Stimulated activated CD4-positive, alpha-beta T cell treated with anti-CD3 and anti-CD28 coated beads, TNF-alpha, amount 100 ng/mL, for 4 hours (primary cell): ENCODE measurements at regions not wholly inside any gene's neighbourhood (a gene's known extent, or its start where the extent isn't known, plus 50 kb on each side); places are given as distances from the start of the nearest gene placed in this dataset.

ENCODE experiments used
- DNase-seq, 3 experiments: peaks; one replicate each; pipeline ENCODE4 v3.0.0-alpha.2; 2020; ENCODE audit warnings: low read depth in 3 of 3

DNA sequence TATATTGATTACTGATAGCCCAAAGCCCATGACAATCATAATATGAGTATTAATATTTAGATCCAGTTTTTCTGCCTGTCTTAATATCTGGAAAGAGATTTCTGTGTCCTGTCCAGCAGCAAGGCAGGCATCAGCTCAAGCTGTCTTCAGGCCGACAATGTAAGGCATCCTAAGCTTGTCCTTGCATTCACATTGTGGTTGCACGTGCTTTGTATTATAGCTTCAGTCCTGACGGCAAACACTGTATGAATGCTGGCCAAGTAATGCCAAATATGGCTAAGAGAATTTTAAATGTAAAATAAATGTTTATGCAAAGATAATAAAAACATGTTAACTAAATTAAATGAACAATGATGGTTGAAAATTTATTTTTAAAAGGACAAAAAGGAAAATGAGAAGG lies 255.7 kb upstream of the RPS6KA3 start:
- DNase-seq, result no peak

DNA sequence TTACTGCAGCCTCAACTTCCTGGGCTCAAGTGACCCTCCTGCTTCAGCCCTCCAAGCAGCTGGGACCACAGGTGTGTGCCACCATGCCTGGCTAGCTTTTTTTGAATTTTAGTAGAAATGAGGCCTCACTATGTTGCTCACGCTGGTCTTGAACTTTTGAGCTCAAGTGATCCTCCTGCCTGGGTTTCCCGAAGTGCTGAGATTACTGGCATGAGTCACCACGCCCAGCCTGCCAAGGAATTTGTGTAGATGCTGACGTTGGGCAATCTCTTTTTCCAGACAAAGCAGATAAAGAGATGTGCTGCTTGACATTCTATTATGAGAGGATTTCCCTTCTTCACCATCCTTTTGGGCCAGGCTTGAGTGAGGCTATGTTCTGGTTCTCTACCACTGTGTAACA lies 254.5 kb upstream of the RPS6KA3 start:
- no peak for DNase-seq

GRCh38 chrX:20519826-20520225 lies 253.1 kb upstream of the RPS6KA3 start:
- no peak for DNase-seq

- DNase-seq, result no peak
Observed at GRCh38 chrX:20519146-20519545, 252.4 kb upstream of the RPS6KA3 start.

DNA sequence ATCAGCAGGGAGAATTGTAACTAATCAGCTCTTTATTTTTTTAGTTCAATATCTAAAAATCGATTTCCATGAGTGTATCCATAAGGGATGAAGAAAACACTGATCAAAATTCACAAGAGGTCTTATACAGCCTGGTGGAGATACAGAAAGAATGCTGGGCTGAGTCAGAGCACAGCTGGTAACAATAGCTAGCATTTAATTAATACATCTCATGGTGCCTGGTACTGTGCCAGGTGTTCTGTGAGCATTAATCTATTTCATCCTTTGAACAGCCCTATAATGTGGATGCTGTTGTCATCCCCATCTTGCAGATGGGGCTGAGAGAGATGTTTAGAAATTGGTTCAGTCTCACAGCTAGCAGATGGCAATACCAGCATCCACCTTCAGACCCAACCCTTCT lies 250.9 kb upstream of the RPS6KA3 start:
- DNase-seq, result no peak

- DNase-seq, result no peak
Observed at GRCh38 chrX:20515841-20516461, 249.2 kb upstream of the RPS6KA3 start.

DNA sequence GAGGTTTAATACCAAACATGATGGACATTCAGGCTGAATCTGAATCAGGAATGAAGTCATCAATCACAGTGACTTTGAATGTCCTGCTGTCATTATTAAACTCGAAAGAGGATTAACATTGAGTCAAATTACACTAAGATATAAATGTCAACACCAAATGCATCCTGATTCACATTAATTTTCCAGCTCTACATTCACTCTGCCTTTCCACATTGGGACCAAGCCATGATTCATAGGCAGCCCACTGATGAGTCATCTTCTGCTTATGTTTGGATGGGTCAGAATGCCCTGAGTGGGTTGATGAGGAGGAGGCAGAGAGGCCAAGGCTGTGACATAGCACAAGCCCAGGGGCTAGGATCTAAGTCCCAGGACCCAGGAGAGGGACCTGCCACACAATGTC lies 247.6 kb upstream of the RPS6KA3 start:
- DNase-seq, result no peak

DNA sequence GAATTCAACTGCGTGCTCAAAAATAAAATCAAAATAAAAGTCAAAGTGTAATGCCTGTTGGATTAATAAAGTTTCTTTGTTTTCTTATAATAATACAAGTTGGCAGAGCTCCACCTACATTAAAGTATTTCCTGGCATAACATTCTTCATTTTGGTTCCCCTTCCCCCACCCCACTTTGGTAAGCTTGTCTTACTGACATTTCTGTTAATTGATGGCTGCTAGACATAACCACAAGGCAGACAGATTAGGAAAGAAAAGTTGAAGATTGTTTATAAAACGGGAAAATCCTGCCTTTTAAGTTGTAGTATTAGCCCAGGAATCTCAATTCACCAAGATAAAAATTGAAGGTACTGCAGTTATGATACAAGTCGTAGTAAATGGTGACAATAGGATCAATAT lies 246.5 kb upstream of the RPS6KA3 start:
- DNase-seq, result no peak

GRCh38 chrX:20511792-20512191 lies 245.1 kb upstream of the RPS6KA3 start:
- no peak for DNase-seq

- DNase-seq, result no peak
Observed at GRCh38 chrX:20507901-20508620, 241.4 kb upstream of the RPS6KA3 start.

- no peak for DNase-seq
Observed at GRCh38 chrX:20506739-20507138, 240.0 kb upstream of the RPS6KA3 start.

- no peak for DNase-seq
Observed at GRCh38 chrX:20500949-20501348, 234.2 kb upstream of the RPS6KA3 start.

GRCh38 chrX:20500171-20500865 lies 233.6 kb upstream of the RPS6KA3 start:
- no peak for DNase-seq

DNA sequence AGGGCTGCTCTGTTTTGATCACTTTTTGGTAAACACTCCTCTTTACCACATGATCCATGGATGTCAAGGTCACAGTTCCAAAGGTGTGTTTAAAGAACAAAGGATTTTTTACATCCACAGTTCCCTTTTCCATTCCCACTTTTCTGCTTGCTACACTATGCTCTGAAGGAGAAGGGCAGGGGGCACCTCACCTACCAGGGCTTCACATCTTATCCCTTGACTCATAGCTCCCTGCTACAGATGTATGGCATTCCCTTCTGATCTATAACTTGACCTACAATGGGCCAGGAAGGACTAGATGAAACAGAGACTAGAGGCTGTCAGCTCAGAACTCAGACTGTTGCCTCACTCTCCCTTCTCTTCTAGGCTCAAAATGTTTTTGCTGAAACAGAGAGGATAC lies 233.1 kb upstream of the RPS6KA3 start:
- DNase-seq, result no peak

DNA sequence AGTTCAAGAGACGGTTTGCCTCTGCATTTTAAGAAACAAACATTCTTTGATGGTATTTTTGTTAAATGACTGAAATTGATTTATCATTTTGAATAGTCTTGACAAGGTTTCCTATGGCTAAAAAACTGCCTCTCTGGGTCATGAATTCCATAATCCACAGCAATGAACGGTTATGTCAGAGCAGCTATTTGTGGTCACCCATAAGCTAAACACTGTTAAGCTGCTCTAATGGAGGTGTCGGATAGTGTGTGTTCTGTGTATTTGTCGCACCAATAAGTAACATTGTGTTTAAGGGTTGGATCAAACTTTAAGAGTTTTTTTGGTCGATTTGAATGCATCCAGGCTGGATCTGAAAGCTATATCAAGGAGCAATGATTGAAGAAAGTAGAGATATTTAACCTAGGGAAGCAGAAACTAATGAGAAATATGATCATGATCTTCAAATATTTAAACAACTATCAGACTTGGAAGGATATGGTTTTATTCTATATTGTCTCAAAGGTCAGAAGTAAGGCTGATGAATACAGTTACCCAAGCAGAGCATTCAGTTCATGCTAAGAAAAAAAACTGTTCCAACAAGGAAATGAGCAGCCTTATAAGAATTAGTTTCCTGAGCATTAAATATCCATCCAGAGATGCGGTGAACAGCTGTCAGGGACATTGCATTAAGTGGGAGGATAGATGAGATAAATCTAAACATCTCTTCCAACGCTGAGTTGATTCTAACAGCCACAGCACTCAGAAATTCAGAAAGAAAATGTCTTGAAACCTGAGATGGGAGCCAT lies 232.3 kb upstream of the RPS6KA3 start:
- no peak for DNase-seq

DNA sequence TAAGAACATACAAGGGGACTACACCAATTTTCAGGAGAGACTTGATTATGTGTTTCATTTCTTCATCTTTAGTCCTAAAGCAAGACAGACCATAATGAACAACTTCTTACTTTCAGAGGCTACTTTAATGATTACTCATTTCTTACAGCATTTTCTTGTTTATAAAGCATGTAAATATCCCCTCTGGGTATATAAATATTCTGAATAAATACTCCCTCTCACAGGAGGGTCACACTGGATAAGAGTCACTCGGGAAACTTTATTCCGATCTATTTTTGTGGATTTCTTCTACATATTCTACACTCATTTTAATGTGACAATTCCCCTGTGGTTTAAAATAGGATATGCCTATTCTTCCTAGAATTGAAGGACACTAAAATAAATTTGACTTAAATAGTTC lies 228.9 kb upstream of the RPS6KA3 start:
- no peak for DNase-seq

DNA sequence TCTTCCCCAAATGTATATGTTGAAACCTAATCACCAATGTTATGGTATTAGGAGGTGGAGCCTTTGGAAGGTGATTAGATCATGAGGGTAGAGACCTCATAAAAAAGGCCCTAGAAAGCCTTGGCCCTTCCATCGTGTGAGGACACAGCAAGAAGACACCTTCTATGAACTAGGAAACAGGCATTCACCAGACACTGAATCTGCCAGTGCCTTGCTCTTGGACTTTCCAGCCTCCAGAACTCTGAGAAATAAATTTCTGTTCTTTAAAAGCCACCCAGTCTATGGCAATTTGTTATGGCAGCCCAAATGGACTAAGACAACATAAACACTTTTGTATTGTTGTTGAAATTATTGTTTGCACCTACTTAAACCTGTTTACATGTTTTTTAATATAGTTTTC lies 221.8 kb upstream of the RPS6KA3 start:
- DNase-seq, result no peak

DNA sequence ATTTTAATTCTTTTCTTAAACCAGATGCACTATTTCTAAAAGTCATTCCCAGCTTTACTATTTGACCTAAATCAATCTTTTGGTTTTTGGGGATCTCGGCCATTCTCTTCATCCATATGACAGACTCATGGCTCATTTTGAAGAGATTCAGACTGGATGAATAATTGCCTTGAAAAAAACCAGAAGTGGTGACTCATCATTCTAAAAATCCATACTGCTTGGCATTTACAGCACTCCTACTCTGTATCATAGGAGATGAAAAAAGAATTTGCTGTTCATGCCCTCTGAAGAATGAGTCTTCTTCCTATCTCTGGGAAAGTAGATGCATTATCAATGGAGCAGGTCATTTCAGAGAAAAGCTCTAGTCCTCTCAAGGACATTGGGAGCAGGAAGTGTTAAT lies 220.5 kb upstream of the RPS6KA3 start:
- DNase-seq, result no peak

DNA sequence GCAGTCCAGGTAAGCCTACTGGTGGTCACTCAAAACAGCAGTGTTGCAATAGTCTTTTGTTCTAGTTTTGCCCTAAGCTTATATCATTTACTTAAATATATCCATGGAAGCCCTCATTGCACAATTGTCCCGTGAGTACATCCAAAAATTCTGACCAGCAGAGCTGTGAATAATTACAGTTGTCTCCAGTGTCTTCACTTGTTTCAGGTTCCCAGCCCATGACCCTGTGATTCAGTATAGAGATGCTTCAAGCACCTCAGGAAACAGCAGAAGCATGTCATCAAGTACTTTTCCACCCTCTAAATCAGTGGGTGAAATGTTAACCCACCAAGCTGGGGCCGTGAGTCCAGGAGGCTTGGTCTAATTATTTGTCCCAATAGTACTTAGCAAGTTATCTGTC lies 214.9 kb upstream of the RPS6KA3 start:
- DNase-seq, result no peak

- no peak for DNase-seq
Observed at GRCh38 chrX:20479896-20480295, 213.2 kb upstream of the RPS6KA3 start.

- DNase-seq, result no peak
Observed at GRCh38 chrX:20479048-20479447, 212.3 kb upstream of the RPS6KA3 start.

- no peak for DNase-seq
Observed at GRCh38 chrX:20477836-20478524, 211.3 kb upstream of the RPS6KA3 start.
